ENCODE measurements at regions not wholly inside any gene's neighbourhood (a gene's known extent, or its start where the extent isn't known, plus 50 kb on each side); places are given as distances from the start of the nearest gene placed in this dataset.

DNA sequence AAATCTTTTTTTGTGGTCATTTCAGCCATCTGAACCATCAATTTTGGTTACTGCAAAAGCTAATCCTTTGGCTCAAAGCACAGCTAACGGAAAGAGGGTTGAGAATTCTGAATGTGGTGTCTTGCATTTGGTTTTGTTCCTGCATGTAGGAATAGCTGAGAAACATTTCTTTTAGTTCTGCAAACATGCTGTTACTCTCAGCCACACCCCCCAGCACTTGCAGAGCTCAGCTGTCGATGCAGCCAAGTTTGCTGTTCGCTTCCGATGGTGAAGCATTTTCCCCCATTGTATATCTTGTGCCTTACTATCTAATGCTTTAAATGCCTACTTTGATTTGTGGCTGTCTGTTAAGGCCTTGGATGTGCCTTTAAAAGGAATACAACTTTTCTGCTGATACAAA lies 294.9 kb upstream of the FANCL start:
- TF ChIP-seq, protein P1, sequence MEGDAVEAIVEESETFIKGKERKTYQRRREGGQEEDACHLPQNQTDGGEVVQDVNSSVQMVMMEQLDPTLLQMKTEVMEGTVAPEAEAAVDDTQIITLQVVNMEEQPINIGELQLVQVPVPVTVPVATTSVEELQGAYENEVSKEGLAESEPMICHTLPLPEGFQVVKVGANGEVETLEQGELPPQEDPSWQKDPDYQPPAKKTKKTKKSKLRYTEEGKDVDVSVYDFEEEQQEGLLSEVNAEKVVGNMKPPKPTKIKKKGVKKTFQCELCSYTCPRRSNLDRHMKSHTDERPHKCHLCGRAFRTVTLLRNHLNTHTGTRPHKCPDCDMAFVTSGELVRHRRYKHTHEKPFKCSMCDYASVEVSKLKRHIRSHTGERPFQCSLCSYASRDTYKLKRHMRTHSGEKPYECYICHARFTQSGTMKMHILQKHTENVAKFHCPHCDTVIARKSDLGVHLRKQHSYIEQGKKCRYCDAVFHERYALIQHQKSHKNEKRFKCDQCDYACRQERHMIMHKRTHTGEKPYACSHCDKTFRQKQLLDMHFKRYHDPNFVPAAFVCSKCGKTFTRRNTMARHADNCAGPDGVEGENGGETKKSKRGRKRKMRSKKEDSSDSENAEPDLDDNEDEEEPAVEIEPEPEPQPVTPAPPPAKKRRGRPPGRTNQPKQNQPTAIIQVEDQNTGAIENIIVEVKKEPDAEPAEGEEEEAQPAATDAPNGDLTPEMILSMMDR (IDR thresholded peaks at IDR 0.05; ENCODE audit: low read depth, low read length): no peak
- no peak for TF ChIP-seq EZH2phosphoT487 (IDR thresholded peaks at IDR 0.05; ENCODE audit: low read depth)

Measured in OCI-LY3 (cell line).